KMS-11 (cell line): ENCODE measurements at regions not wholly inside any gene's neighbourhood (a gene's known extent, or its start where the extent isn't known, plus 50 kb on each side); places are given as distances from the start of the nearest gene placed in this dataset.

Experiments
- H2AFZ ChIP-seq: fragments of 200-600 bp; sonication (generic); 2 replicates; pipeline ENCODE4 v1.6.1; 2016; ENCODE audit warnings: antibody characterized with exemption, mixed run types, low read depth
- H3K27ac ChIP-seq: fragments of 200-600 bp; sonication (generic); 2 replicates; pipeline ENCODE4 v1.6.1; 2016; ENCODE audit warnings: mild to moderate bottlenecking, mixed run types
- H3K27me3 ChIP-seq: fragments of 200-600 bp; sonication (generic); 2 replicates; pipeline ENCODE4 v1.6.1; 2017; ENCODE audit warnings: mild to moderate bottlenecking, low read depth, mixed run types, moderate library complexity; ENCODE audit not compliant: insufficient read depth
- H3K36me3 ChIP-seq: fragments of 200-600 bp; sonication (generic); 2 replicates; pipeline ENCODE4 v1.6.1; 2017; ENCODE audit warnings: mild to moderate bottlenecking, mixed run types; ENCODE audit not compliant: insufficient read depth
- H3K4me1 ChIP-seq: fragments of 200-600 bp; sonication (generic); 2 replicates; pipeline ENCODE4 v1.6.1; 2016; ENCODE audit warnings: mild to moderate bottlenecking, low read depth, mixed run types; ENCODE audit not compliant: poor library complexity, severe bottlenecking
- H3K4me2 ChIP-seq: fragments of 200-600 bp; sonication (generic); 2 replicates; pipeline ENCODE4 v1.7.0; 2016; ENCODE audit warnings: mild to moderate bottlenecking, mixed run types
- H3K4me3 ChIP-seq: fragments of 200-600 bp; sonication (generic); IDR thresholded peaks from 2 replicates; pipeline ENCODE4 v1.6.1; 2017; ENCODE audit warnings: low read depth, low read length, mixed read lengths; ENCODE audit not compliant: insufficient read depth
- H3K79me2 ChIP-seq: fragments of 200-600 bp; sonication (generic); 2 replicates; pipeline ENCODE4 v1.6.1; 2016; ENCODE audit warnings: low read depth, mixed run types; ENCODE audit not compliant: insufficient read depth
- H3K9ac ChIP-seq: fragments of 200-600 bp; sonication (generic); 2 replicates; pipeline ENCODE4 v1.6.1; 2016; ENCODE audit warnings: mild to moderate bottlenecking, mixed run types
- H4K20me1 ChIP-seq: fragments of 200-600 bp; sonication (generic); 2 replicates; pipeline ENCODE4 v1.6.1; 2016; ENCODE audit warnings: mild to moderate bottlenecking, mixed run types; ENCODE audit not compliant: insufficient read depth
- TF ChIP-seq, protein P1 (sequence below): fragments of 200-600 bp; sonication (generic); conservative IDR thresholded peaks from 2 replicates; pipeline ENCODE4 v1.6.1; 2017; ENCODE audit warnings: low read depth, mild to moderate bottlenecking, antibody characterized with exemption, low read length, moderate library complexity, mixed read lengths

- H3K4me2 ChIP-seq, result no peak overlapping the region
- TF ChIP-seq, protein P1, sequence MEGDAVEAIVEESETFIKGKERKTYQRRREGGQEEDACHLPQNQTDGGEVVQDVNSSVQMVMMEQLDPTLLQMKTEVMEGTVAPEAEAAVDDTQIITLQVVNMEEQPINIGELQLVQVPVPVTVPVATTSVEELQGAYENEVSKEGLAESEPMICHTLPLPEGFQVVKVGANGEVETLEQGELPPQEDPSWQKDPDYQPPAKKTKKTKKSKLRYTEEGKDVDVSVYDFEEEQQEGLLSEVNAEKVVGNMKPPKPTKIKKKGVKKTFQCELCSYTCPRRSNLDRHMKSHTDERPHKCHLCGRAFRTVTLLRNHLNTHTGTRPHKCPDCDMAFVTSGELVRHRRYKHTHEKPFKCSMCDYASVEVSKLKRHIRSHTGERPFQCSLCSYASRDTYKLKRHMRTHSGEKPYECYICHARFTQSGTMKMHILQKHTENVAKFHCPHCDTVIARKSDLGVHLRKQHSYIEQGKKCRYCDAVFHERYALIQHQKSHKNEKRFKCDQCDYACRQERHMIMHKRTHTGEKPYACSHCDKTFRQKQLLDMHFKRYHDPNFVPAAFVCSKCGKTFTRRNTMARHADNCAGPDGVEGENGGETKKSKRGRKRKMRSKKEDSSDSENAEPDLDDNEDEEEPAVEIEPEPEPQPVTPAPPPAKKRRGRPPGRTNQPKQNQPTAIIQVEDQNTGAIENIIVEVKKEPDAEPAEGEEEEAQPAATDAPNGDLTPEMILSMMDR, result no peak
- no peak overlapping the region for H2AFZ ChIP-seq
- H3K9ac ChIP-seq, result no peak overlapping the region
- H4K20me1 ChIP-seq, result no peaks in the 10 kb centered on the region
- no peaks in the 10 kb centered on the region for H3K36me3 ChIP-seq
- H3K4me1 ChIP-seq, result peaks cover 16% of the 10 kb centered on the region
- H3K79me2 ChIP-seq, result no peaks in the 10 kb centered on the region
- no peak overlapping the region for H3K27ac ChIP-seq
- no peak overlapping the region for H3K4me3 ChIP-seq
- no peaks in the 10 kb centered on the region for H3K27me3 ChIP-seq
These were observed 69.2 kb upstream of the SP4 start for GRCh38 chr7:21358648-21359047.

DNA sequence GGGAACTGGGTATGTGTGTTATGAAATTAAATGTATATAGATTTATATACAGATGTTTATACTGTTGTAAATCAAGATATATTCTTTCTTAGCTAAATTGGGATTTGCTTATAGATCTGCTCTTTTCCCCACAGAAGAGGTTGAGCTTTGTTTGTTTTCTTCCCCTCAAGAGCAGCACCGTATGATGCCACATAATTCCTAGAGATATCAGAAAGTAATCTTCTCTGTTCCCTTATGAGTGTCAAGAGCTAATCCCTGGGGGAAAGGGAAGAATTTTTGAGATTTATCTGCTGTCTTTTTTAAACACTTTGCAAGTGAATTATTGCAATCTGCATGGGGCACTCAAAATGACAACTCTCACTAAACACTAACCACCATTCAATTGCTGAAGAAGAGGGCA is 68.7 kb upstream of the SP4 start:
- Histone ChIP-seq H3K27me3 (no peaks in the 10 kb centered on the region), H3K36me3 (no peaks in the 10 kb centered on the region), H2AFZ (no peak overlapping the region), H3K9ac (no peak overlapping the region), H3K4me1 (peaks cover 16% of the 10 kb centered on the region), H4K20me1 (no peaks in the 10 kb centered on the region), H3K27ac (no peak overlapping the region), H3K4me2 (no peak overlapping the region), H3K4me3 (no peak overlapping the region), H3K79me2 (no peaks in the 10 kb centered on the region)
- TF ChIP-seq, protein P1, result no peak

DNA sequence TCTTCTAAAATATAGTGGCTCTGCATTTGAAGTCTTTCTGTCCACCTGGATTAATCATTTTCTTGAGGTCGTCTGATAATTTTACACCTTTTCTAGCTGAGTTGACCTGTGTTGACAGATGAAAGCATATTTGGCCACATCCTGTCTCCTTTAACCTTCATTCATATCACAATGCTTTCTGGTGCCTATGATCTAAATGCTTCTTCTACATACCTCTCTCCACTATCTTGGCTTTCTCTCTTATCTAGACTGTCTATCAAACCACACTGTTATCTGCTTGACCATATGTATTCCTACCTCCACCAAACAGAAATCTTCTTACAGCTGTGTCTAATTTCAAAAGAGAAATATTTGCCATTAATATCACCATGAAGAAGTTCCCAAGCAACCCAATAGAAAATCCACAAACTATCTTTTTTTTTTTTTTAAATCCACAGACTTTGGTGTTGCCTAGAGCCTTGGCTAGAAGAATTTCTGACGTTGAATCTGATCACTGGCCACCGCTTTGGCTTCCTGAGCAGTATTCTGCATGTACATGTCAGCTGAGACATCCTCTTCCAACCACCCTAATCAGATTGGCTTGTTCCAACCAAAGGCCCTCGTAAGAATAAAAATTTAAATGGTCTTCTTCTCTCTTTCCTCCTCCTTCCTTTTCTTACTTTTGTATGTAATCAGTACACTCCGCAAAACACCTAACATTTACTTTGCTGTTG is 66.3 kb upstream of the SP4 start:
- no peaks in the 10 kb centered on the region for H3K4me1 ChIP-seq
- H3K36me3 ChIP-seq, result no peaks in the 10 kb centered on the region
- no peak overlapping the region for H3K27ac ChIP-seq
- H3K79me2 ChIP-seq, result no peaks in the 10 kb centered on the region
- H3K9ac ChIP-seq, result no peak overlapping the region
- H2AFZ ChIP-seq, result no peak overlapping the region
- H3K4me3 ChIP-seq, result no peak overlapping the region
- TF ChIP-seq, protein P1, result no peak
- H3K27me3 ChIP-seq, result no peaks in the 10 kb centered on the region
- no peak overlapping the region for H3K4me2 ChIP-seq
- H4K20me1 ChIP-seq, result no peaks in the 10 kb centered on the region

DNA sequence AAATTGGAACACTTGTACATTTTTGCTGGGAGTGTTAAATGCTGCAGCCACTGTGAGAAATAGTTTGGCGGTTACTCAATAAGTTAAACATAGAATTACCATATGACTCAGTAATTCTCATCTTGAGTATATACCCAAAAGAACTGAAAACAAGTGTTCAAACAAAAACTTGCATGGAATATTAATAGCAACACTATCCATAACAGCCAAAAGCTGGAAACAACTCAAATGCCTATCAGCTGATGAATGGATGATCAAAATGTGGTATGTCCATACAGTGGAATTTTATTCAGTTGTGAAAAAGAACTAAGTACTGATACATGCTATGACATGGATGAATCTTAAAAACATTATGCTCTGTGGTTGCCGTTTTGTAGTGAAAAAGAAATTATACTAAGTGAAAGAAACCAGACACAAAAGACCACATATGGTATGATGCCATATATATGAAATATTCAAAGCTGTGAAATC is 63.0 kb upstream of the SP4 start:
- Histone ChIP-seq H3K4me3 (no peak overlapping the region), H3K79me2 (no peaks in the 10 kb centered on the region), H4K20me1 (no peaks in the 10 kb centered on the region), H3K9ac (no peak overlapping the region), H3K27ac (no peak overlapping the region), H2AFZ (no peak overlapping the region), H3K36me3 (no peaks in the 10 kb centered on the region), H3K4me2 (no peak overlapping the region), H3K4me1 (no peaks in the 10 kb centered on the region), H3K27me3 (no peaks in the 10 kb centered on the region)
- TF ChIP-seq, protein P1, result no peak
